MCF 10A (cell line): ENCODE measurements at regions not wholly inside any gene's neighbourhood (a gene's known extent, or its start where the extent isn't known, plus 50 kb on each side); places are given as distances from the start of the nearest gene placed in this dataset.
"Not testable (repeated sequence)": the region's sequence is repeated elsewhere in the genome, so short reads cannot be mapped to it uniquely, and the experiment has no call there.

Experiments used
- BruUV-seq: library from RNA; stranded (reverse); fragments of 400-500 nt; replicated peaks from 2 replicates; lab custom pipeline; 2021; lab: Mats Ljungman, UMichigan
- CTCF ChIA-PET: fragments of 300-600 bp; sonication (Branson Sonifier 250); formaldehyde crosslinking; extraction: SDS; loops from one replicate; lab custom pipeline; 2021; ENCODE audit warnings: antibody characterized with exemption, inconsistent platforms; lab: Yijun Ruan, JAX
- POLR2A ChIA-PET: fragments of 300-600, 350-650 bp; sonication (Branson Sonifier 250); formaldehyde crosslinking; extraction: SDS; loops from one replicate; lab custom pipeline; 2020; ENCODE audit warnings: antibody characterized with exemption, inconsistent platforms; lab: Yijun Ruan, JAX
- DNase-seq: peaks from one replicate; pipeline ENCODE4 v3.0.0-alpha.2; 2018; ENCODE audit not compliant: unreplicated experiment
- H3K27ac Mint-ChIP-seq: one replicate; pipeline ENCODE4 v1.8.0; 2022; ENCODE audit warnings: mild to moderate bottlenecking, low read depth, mixed read lengths; ENCODE audit not compliant: unreplicated experiment
- H3K27me3 Mint-ChIP-seq: one replicate; pipeline ENCODE4 v1.8.0; 2022; ENCODE audit warnings: mixed read lengths; ENCODE audit not compliant: insufficient read depth, unreplicated experiment
- H3K36me3 Mint-ChIP-seq: one replicate; pipeline ENCODE4 v1.8.0; 2022; ENCODE audit warnings: mild to moderate bottlenecking, moderate library complexity, mixed read lengths; ENCODE audit not compliant: insufficient read depth, unreplicated experiment
- H3K4me1 Mint-ChIP-seq: one replicate; pipeline ENCODE4 v1.8.0; 2022; ENCODE audit warnings: mixed read lengths; ENCODE audit not compliant: insufficient read depth, unreplicated experiment
- H3K4me3 Mint-ChIP-seq: one replicate; pipeline ENCODE4 v1.8.0; 2022; ENCODE audit warnings: mild to moderate bottlenecking, moderate library complexity, mixed read lengths; ENCODE audit not compliant: unreplicated experiment
- H3K9me3 Mint-ChIP-seq: one replicate; pipeline ENCODE4 v1.8.0; 2022; ENCODE audit warnings: mixed read lengths; ENCODE audit not compliant: unreplicated experiment
- intact Hi-C: fragments of 100-400 bp; cut with micrococcal nuclease; formaldehyde crosslinking; loops from 2 replicates; pipeline ENCODE4 v1.14.1; 2022
- TF ChIP-seq, protein P1 (sequence below): fragments of 200-600 bp; IDR thresholded peaks from one replicate; pipeline ENCODE4 v1.8.0; 2022; ENCODE audit warnings: antibody characterized with exemption, mild to moderate bottlenecking; ENCODE audit not compliant: unreplicated experiment

DNA sequence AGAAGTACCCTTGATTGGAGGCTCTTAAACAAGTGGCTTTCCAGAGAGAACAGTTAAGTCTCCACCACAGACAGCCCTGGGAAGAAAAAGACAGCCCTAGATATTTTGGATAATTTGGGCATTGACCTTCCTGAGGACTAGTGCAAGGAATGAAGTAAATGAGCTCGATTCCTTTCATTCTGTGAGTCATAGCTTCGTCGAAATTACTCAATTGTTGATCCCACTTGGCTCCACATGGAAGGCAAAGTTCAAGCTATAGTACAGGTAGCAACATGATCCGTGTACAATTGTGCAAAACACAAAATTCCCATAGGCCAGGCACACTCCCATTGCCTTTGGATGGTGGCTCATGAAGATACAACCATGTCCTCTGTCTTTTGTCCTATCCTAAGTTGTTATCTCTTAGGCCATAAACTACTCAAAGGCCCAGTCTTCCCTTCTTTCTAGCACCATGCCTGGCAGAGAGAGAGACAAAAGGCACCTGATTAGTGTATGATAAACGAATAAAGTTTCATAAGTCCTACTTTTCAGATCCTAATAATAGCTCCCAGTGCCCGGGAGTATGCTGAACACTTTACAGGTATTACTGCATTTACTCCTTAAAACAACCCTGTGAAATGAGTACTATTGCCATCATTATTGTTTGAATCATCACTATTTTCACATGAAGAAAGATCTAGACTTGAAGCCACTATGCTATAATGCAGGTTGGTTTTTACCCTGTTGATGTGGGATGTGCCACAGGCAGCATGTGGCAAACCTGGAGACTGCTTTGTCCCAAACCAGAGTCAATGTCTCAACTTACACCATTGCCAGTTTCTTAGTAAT is 116.7 kb upstream of the RANBP3L start:
- intact Hi-C loops = no loop called here
- peak overlapping the region; percentile 35 for H3K4me3 Mint-ChIP-seq
- H3K27me3 Mint-ChIP-seq = no peaks in the 10 kb centered on the region
- no peaks in the 10 kb centered on the region for H3K9me3 Mint-ChIP-seq
- TF ChIP-seq, protein P1, sequence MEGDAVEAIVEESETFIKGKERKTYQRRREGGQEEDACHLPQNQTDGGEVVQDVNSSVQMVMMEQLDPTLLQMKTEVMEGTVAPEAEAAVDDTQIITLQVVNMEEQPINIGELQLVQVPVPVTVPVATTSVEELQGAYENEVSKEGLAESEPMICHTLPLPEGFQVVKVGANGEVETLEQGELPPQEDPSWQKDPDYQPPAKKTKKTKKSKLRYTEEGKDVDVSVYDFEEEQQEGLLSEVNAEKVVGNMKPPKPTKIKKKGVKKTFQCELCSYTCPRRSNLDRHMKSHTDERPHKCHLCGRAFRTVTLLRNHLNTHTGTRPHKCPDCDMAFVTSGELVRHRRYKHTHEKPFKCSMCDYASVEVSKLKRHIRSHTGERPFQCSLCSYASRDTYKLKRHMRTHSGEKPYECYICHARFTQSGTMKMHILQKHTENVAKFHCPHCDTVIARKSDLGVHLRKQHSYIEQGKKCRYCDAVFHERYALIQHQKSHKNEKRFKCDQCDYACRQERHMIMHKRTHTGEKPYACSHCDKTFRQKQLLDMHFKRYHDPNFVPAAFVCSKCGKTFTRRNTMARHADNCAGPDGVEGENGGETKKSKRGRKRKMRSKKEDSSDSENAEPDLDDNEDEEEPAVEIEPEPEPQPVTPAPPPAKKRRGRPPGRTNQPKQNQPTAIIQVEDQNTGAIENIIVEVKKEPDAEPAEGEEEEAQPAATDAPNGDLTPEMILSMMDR = no peak
- H3K36me3 Mint-ChIP-seq = no peaks in the 10 kb centered on the region
- H3K4me1 Mint-ChIP-seq = peaks cover 24% of the 10 kb centered on the region
- CTCF ChIA-PET = interaction anchor here (0.6 to 15.8 kb wide), 17 partner anchors 9 to 1428 kb away, joined by 3 to 277 read pairs (median 4); no protein-coding TSS in a partner anchor
- POLR2A ChIA-PET = interaction anchor here (0.7 to 6.0 kb wide), 21 partner anchors 24 to 278 kb away, joined by 3 to 81 read pairs (median 6); partner anchors contain the start of genes LMBRD2, NADK2, SKP2 and SLC1A3
- H3K27ac Mint-ChIP-seq = peak overlapping the region; percentile 66
- peak; percentile 95 for DNase-seq
- no TSS peak for BruUV-seq

DNA sequence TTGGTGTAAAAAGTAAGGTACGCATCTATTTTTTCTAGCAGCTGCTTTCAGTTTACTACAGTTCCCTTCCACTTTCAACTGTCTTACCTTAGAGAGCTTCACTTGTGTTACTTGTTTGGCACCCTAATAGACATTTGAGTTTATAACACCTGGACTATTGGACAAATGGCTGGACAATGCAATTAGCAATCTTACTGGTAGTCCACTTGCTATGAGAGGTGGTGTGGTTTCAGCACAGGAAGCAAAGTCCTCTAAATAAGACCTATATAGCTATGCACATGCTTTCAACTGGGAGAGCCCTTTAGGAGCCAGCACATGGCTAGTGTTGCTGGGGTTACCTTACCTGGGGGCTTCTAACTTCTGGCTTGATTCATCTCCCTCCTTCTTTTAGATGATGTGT is 119.6 kb upstream of the RANBP3L start:
- no peak overlapping the region for H3K4me3 Mint-ChIP-seq
- no peaks in the 10 kb centered on the region for H3K27me3 Mint-ChIP-seq
- H3K27ac Mint-ChIP-seq = no peak overlapping the region
- BruUV-seq = no TSS peak
- TF ChIP-seq, protein P1 = no peak
- H3K36me3 Mint-ChIP-seq = no peaks in the 10 kb centered on the region
- CTCF ChIA-PET = interaction anchor here (0.9 to 15.8 kb wide), 3 partner anchors 22 to 243 kb away, joined by 3 to 277 read pairs (median 3); no protein-coding TSS in a partner anchor
- intact Hi-C loops = no loop called here
- H3K4me1 Mint-ChIP-seq = peaks cover 24% of the 10 kb centered on the region
- DNase-seq = no peak
- POLR2A ChIA-PET = interaction anchor here (1.0 to 6.0 kb wide), 3 partner anchors 21 to 270 kb away, joined by 3 to 81 read pairs (median 3); no protein-coding TSS in a partner anchor
- H3K9me3 Mint-ChIP-seq = no peaks in the 10 kb centered on the region

DNA sequence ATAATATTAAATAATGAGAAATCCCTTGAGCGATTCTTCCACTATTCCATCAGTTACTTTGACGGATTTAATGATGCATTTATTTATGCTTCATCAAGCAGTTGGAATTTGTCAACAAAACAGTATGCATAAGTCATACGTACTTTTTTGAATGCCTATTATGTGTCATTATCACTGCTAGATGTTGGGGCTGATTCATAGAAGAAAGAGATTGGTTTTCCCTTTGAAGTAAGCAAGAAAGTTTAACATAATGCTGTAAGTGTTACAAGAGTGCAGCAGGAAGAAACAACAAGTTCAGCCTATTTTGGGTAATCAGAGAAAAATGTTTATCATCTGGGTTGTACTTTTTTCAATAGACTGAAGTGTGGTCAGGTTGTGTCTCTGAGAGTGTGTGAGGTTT is 121.2 kb upstream of the RANBP3L start:
- DNase-seq = no peak
- POLR2A ChIA-PET = interaction anchor here (0.9 kb wide), 1 partner anchor 25 kb away, joined by 3 read pairs; no protein-coding TSS in a partner anchor
- H3K9me3 Mint-ChIP-seq = no peaks in the 10 kb centered on the region
- H3K4me3 Mint-ChIP-seq = no peak overlapping the region
- intact Hi-C loops = no loop called here
- H3K27me3 Mint-ChIP-seq = no peaks in the 10 kb centered on the region
- no TSS peak for BruUV-seq
- TF ChIP-seq, protein P1 = no peak
- H3K36me3 Mint-ChIP-seq = no peaks in the 10 kb centered on the region
- no peak overlapping the region for H3K27ac Mint-ChIP-seq
- CTCF ChIA-PET = no interaction called here
- H3K4me1 Mint-ChIP-seq = peaks cover 13% of the 10 kb centered on the region

DNA sequence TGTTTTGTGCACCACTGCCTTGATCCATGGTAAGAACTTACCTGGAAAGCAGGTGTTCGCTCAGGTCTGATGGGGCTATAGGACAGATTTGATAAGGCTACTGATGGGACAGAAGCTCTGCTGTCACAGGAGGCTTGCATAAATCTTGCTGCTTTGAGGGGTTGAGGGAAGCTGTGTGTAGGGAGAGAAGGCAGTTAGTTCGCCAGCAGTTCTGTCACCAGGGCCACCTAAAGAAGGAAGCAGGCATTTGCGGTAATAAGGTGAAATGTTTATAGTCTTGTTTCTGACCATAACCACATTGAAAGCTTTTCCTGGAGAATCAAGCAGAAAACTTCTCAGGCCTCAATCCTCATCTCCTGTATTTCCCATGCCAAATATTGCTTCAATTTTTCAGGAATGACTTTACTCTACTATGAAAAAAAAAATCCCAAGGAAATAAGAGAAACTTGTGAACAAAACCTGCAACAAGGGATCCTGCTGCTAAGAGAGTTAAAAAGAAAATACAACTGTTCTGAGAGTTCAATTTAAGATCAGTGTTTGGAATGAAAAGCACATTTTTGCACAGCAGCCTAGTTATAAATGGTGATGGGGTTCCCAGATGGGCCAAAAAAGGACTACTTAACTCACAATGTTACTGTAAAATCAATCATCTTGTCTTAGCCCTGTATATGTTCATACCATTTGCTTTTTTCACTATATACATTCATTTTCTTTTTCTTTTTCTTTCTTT is 122.0 kb upstream of the RANBP3L start:
- no peak overlapping the region for H3K27ac Mint-ChIP-seq
- H3K36me3 Mint-ChIP-seq = no peaks in the 10 kb centered on the region
- no TSS peak for BruUV-seq
- H3K9me3 Mint-ChIP-seq = no peaks in the 10 kb centered on the region
- H3K4me1 Mint-ChIP-seq = peaks cover 7% of the 10 kb centered on the region
- TF ChIP-seq, protein P1 = no peak
- H3K27me3 Mint-ChIP-seq = no peaks in the 10 kb centered on the region
- ChIA-PET POLR2A (interaction anchor here (0.6 kb wide), 1 partner anchor 64 kb away, joined by 3 read pairs; no protein-coding TSS in a partner anchor), CTCF (interaction anchor here (0.6 kb wide), 1 partner anchor 9 kb away, joined by 3 read pairs; no protein-coding TSS in a partner anchor)
- no peak overlapping the region for H3K4me3 Mint-ChIP-seq
- intact Hi-C loops = no loop called here
- no peak for DNase-seq

DNA sequence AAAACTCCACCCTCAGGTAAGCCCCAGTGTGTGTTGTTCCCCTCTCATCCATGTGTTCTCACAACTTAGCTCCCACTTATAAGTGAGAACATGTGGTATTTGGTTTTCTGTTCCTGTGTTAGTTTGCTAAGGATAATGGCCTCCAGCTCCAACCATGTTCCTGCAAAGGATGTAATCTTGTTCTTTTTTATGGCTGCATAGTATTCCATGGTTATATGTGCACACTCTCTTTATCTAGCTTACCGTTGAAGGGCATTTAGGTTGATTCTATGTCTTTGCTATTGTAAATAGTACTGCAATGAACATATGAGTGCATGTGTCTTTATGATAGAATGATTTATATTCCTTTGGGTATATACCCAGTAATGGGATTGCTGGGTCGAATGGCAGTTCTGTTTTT is 124.4 kb upstream of the RANBP3L start:
- CTCF ChIA-PET = interaction anchor here (0.6 to 1.0 kb wide), 3 partner anchors 19 to 268 kb away, joined by 3 read pairs; no protein-coding TSS in a partner anchor
- POLR2A ChIA-PET = interaction anchor here (0.6 kb wide), 1 partner anchor 83 kb away, joined by 5 read pairs; no protein-coding TSS in a partner anchor
- BruUV-seq, H3K27ac Mint-ChIP-seq, DNase-seq, H3K4me3 Mint-ChIP-seq, H3K9me3 Mint-ChIP-seq, H3K27me3 Mint-ChIP-seq, H3K4me1 Mint-ChIP-seq, H3K36me3 Mint-ChIP-seq, intact Hi-C loops: not testable (repeated sequence)
